K562 (cell line): ENCODE measurements at regions not wholly inside any gene's neighbourhood (a gene's known extent, or its start where the extent isn't known, plus 50 kb on each side); places are given as distances from the start of the nearest gene placed in this dataset.

Experiments used
- ATAC-seq: fragments of 200-7000 bp; cut with Tn5 transposase; 3 replicates; pipeline ENCODE4 v1.9.1; 2020; ENCODE audit warnings: moderate library complexity
- BruUV-seq: library from RNA; stranded (reverse); fragments of 400-500 nt; replicated peaks from 2 replicates; lab custom pipeline; 2021; lab: Mats Ljungman, UMichigan
- CTCF ChIA-PET: fragments of 300-600 bp; formaldehyde crosslinking; extraction: SDS; loops from one replicate; lab custom pipeline; 2021; ENCODE audit warnings: low intra/inter-chr PET ratio; lab: Yijun Ruan, JAX
- POLR2A ChIA-PET: fragments of 300-600, 350-650 bp; sonication (Branson Sonifier 250); formaldehyde crosslinking; extraction: SDS; loops from one replicate; lab custom pipeline; 2021; ENCODE audit warnings: antibody characterized with exemption, inconsistent platforms; lab: Yijun Ruan, JAX
- DNase-seq, 4 experiments: peaks; one replicate each; pipeline versions ENCODE4 v3.0.0 to v3.0.0-alpha.2; 2011 to 2018; ENCODE audit warnings: low spot score in 3 of 4, mixed read lengths in 3 of 4; ENCODE audit errors: extremely low read depth in 1 of 4
- FAIRE-seq: peaks from 2 replicates; lab custom pipeline; 2011; peaks lifted over from hg19 to GRCh38; lab: Jason Lieb, UNC
- H2AFZ ChIP-seq: 2 replicates; pipeline ENCODE4 v1.6.0; 2011; ENCODE audit warnings: low read depth, low read length, control low read depth, inconsistent platforms
- H3K27ac ChIP-seq: fragments of 200-600 bp; 3 replicates; pipeline ENCODE4 v1.8.0; 2011; ENCODE audit warnings: low read depth, mild to moderate bottlenecking, control low read depth, inconsistent platforms, low read length, moderate library complexity, mixed read lengths; ENCODE audit errors: extremely low read depth
- H3K27me3 ChIP-seq, 2 experiments: fragments of 300-600 bp in 1 of 2; 2 replicates in 1 of 2; 3 replicates in 1 of 2; pipeline versions ENCODE4 v1.6.0 to v1.8.0; 2011; ENCODE audit warnings: inconsistent platforms in 2 of 2, low read length in 2 of 2, mild to moderate bottlenecking in 1 of 2, mixed read lengths in 1 of 2, moderate library complexity in 1 of 2; ENCODE audit not compliant: control insufficient read depth in 2 of 2, insufficient read depth in 2 of 2
- H3K36me3 ChIP-seq: fragments of 300-600 bp; 3 replicates; pipeline ENCODE4 v1.8.0; 2011; ENCODE audit warnings: mild to moderate bottlenecking, low read length, inconsistent platforms; ENCODE audit not compliant: control insufficient read depth, insufficient read depth
- H3K4me1 ChIP-seq, 2 experiments: fragments of 200-600 bp in 1 of 2; replicated peaks in 1 of 2; 2 replicates in 1 of 2; 3 replicates in 1 of 2; pipeline versions ENCODE4 v1.5.1 to v1.8.0; 2011; ENCODE audit warnings: inconsistent platforms in 2 of 2, low read length in 2 of 2, mild to moderate bottlenecking in 1 of 2, mixed read lengths in 1 of 2, moderate library complexity in 1 of 2; ENCODE audit not compliant: control insufficient read depth in 2 of 2, insufficient read depth in 2 of 2
- H3K4me2 ChIP-seq: 2 replicates; pipeline ENCODE4 v1.6.1; 2011; ENCODE audit warnings: low read length, control low read depth, inconsistent platforms, mixed read lengths; ENCODE audit not compliant: insufficient read depth
- H3K4me3 ChIP-seq: fragments of 200-600 bp; sonication (generic), shearing (Covaris generic); 2 replicates; pipeline ENCODE4 v1.5.1; 2016; ENCODE audit warnings: control low read depth, inconsistent platforms
- H3K79me2 ChIP-seq: fragments of 200-600 bp; 3 replicates; pipeline ENCODE4 v1.8.0; 2011; ENCODE audit warnings: low read length, inconsistent platforms; ENCODE audit not compliant: control insufficient read depth, insufficient read depth
- H3K9ac ChIP-seq, 2 experiments: 2 replicates each; pipeline versions ENCODE4 v1.6.0 to v1.6.1; 2011; ENCODE audit warnings: low read depth in 2 of 2, low read length in 2 of 2, control low read depth in 1 of 2, inconsistent platforms in 1 of 2, mild to moderate bottlenecking in 1 of 2, mixed read lengths in 1 of 2; ENCODE audit not compliant: insufficient read depth in 1 of 2
- H3K9me1 ChIP-seq: one replicate; pipeline ENCODE4 v1.6.0; 2011; ENCODE audit warnings: inconsistent platforms, mild to moderate bottlenecking, low read length, moderate library complexity; ENCODE audit not compliant: control insufficient read depth, insufficient read depth
- H3K9me3 ChIP-seq: replicated peaks from 2 replicates; pipeline ENCODE4 v1.5.1; 2011; ENCODE audit warnings: low read depth, low read length, inconsistent platforms; ENCODE audit not compliant: control insufficient read depth, insufficient read depth
- H4K20me1 ChIP-seq: replicated peaks from 2 replicates; pipeline ENCODE4 v1.6.1; 2011; ENCODE audit warnings: low read length, inconsistent platforms, mixed read lengths; ENCODE audit not compliant: control insufficient read depth, insufficient read depth
- GABPB1 ChIP-seq: sonication (generic); formaldehyde crosslinking; IDR thresholded peaks from 2 replicates; pipeline ENCODE4 v1.8.0; 2022; ENCODE audit warnings: mild to moderate bottlenecking, missing genetic modification reagents
- HDAC8 ChIP-seq: fragments of 450-650 bp; IDR thresholded peaks from 2 replicates; pipeline ENCODE4 v1.6.1; 2016; ENCODE audit warnings: mild to moderate bottlenecking, missing genetic modification characterization, moderate library complexity, missing compliant biosample characterization
- KDM1A ChIP-seq, 2 experiments: fragments of 450-650 bp; IDR thresholded peaks; 2 replicates each; pipeline ENCODE4 v1.6.1; 2016; ENCODE audit warnings: mild to moderate bottlenecking in 2 of 2
- KLF10 ChIP-seq: fragments of 250-450 bp; sonication (Bioruptor Pico); IDR thresholded peaks from 2 replicates; pipeline ENCODE4 v1.6.1; 2021; ENCODE audit warnings: matching md5 sums
- MAZ ChIP-seq, 2 experiments: fragments of 450-650 bp in 1 of 2; sonication (generic) in 1 of 2; formaldehyde crosslinking; IDR thresholded peaks in 1 of 2; conservative IDR thresholded peaks in 1 of 2; 2 replicates each; pipeline versions ENCODE4 v1.4.0 to v1.5.0; 2020; ENCODE audit warnings: mild to moderate bottlenecking in 1 of 2, missing genetic modification reagents in 1 of 2
- NR2C2 ChIP-seq, 2 experiments: fragments of 200-800 bp in 1 of 2; sonication (Bioruptor generic) in 1 of 2; sonication (generic) in 1 of 2; formaldehyde crosslinking in 1 of 2; IDR thresholded peaks; 2 replicates each; pipeline versions ENCODE4 v1.6.1 to v1.8.0; 2016 to 2022; ENCODE audit warnings: mild to moderate bottlenecking in 1 of 2, missing compliant biosample characterization in 1 of 2, missing genetic modification characterization in 1 of 2, missing genetic modification reagents in 1 of 2
- POLR2G ChIP-seq: fragments of 200-400 bp; formaldehyde crosslinking; IDR thresholded peaks from 2 replicates; pipeline ENCODE4 v1.6.1; 2017; ENCODE audit warnings: low read depth, mild to moderate bottlenecking, antibody characterized with exemption, low read length, moderate library complexity
- POLR2H ChIP-seq: IDR thresholded peaks from 2 replicates; pipeline ENCODE4 v1.6.1; 2016; ENCODE audit warnings: missing genetic modification characterization, low read depth, mild to moderate bottlenecking, control low read depth, missing compliant biosample characterization, moderate library complexity
- SOX6 ChIP-seq: fragments of 450-650 bp; IDR thresholded peaks from 2 replicates; pipeline ENCODE4 v1.6.1; 2014; ENCODE audit warnings: mild to moderate bottlenecking
- ZBTB8A ChIP-seq: fragments of 450-650 bp; IDR thresholded peaks from 2 replicates; pipeline ENCODE4 v1.6.1; 2018; ENCODE audit warnings: mild to moderate bottlenecking, moderate library complexity; ENCODE audit not compliant: partially characterized antibody
- ZNF134 ChIP-seq: fragments of 250-450 bp; sonication (Bioruptor Pico); conservative IDR thresholded peaks from 2 replicates; pipeline ENCODE4 v1.4.0; 2020
- ZNF274 ChIP-seq: IDR thresholded peaks from 2 replicates; pipeline ENCODE4 v1.6.1; 2011; ENCODE audit warnings: low read depth, mild to moderate bottlenecking, low read length, moderate library complexity, borderline replicate concordance
- ZNF311 ChIP-seq: fragments of 250-450 bp; sonication (Bioruptor Pico); IDR thresholded peaks from 2 replicates; pipeline ENCODE4 v1.4.0; 2020; ENCODE audit warnings: mild to moderate bottlenecking, moderate library complexity
- ZNF436 ChIP-seq: fragments of 250-450, 450-650 bp; sonication (Bioruptor Pico); formaldehyde crosslinking; IDR thresholded peaks from 2 replicates; pipeline ENCODE4 v1.7.0; 2020; ENCODE audit warnings: mild to moderate bottlenecking
- ZNF695 ChIP-seq: fragments of 450-650 bp; formaldehyde crosslinking; IDR thresholded peaks from 2 replicates; pipeline ENCODE4 v1.4.0; 2020; ENCODE audit warnings: mild to moderate bottlenecking, moderate library complexity
- ZNF764 ChIP-seq: fragments of 250-450 bp; sonication (Bioruptor Pico); IDR thresholded peaks from 2 replicates; pipeline ENCODE4 v1.4.0; 2020; ENCODE audit warnings: low read depth, mild to moderate bottlenecking, moderate library complexity
- WGBS: fragments of 100-300 bp; shearing (Covaris generic); methylation state at CpG from one replicate; pipeline ENCODE4 v1.1.6; 2016; ENCODE audit warnings: low coverage, mixed read lengths; ENCODE audit not compliant: insufficient coverage; ENCODE audit errors: missing lambda C conversion rate; 5-methylcytosine and 5-hydroxymethylcytosine counted together
- in situ Hi-C: fragments of 300-500 bp; cut with MboI; formaldehyde crosslinking; loops from 4 replicates; pipeline ENCODE4 v1.15.0; 2018; ENCODE audit warnings: inconsistent platforms, mixed read lengths
- intact Hi-C: fragments of 100-400 bp; cut with micrococcal nuclease; formaldehyde crosslinking; loops from 2 replicates; pipeline ENCODE4 v1.14.2; 2022
- TF ChIP-seq, protein P1 (sequence below): fragments of 250-450 bp; sonication (Bioruptor Pico); IDR thresholded peaks from 2 replicates; pipeline ENCODE4 v1.8.0; 2021; ENCODE audit warnings: mild to moderate bottlenecking, moderate library complexity
- TF ChIP-seq, protein P2 (sequence below): sonication (generic); formaldehyde crosslinking; IDR thresholded peaks from 2 replicates; pipeline ENCODE4 v1.8.0; 2022; ENCODE audit warnings: missing genetic modification reagents, mild to moderate bottlenecking, borderline replicate concordance
- TF ChIP-seq, protein P3 (sequence below): sonication (generic); formaldehyde crosslinking; IDR thresholded peaks from 2 replicates; pipeline ENCODE4 v1.9.0; 2022; ENCODE audit warnings: mild to moderate bottlenecking, missing genetic modification reagents

- H3K79me2 ChIP-seq: no peaks in the 10 kb centered on the region
- H3K36me3 ChIP-seq: no peaks in the 10 kb centered on the region
- H4K20me1 ChIP-seq: no peaks in the 10 kb centered on the region
- H3K9me3 ChIP-seq: no peaks in the 10 kb centered on the region
- intact Hi-C loops: no loop called here
- CTCF ChIA-PET: no interaction called here
- H2AFZ ChIP-seq: no peak overlapping the region
- H3K9me1 ChIP-seq: no peaks in the 10 kb centered on the region
- TF ChIP-seq MAZ (CRISPR knock-in tag; conservative IDR thresholded peaks at IDR 0.05 in 1 of 2, IDR thresholded peaks at IDR 0.05 in 1 of 2): no peak
- no peak for TF ChIP-seq SOX6
- TF ChIP-seq ZNF695 (CRISPR knock-in tag): no peak
- no peak for TF ChIP-seq KDM1A (IDR thresholded peaks at IDR 0.05)
- TF ChIP-seq ZNF764: no peak
- no peak for TF ChIP-seq GABPB1 (CRISPR knock-in tag)
- TF ChIP-seq, protein P1, sequence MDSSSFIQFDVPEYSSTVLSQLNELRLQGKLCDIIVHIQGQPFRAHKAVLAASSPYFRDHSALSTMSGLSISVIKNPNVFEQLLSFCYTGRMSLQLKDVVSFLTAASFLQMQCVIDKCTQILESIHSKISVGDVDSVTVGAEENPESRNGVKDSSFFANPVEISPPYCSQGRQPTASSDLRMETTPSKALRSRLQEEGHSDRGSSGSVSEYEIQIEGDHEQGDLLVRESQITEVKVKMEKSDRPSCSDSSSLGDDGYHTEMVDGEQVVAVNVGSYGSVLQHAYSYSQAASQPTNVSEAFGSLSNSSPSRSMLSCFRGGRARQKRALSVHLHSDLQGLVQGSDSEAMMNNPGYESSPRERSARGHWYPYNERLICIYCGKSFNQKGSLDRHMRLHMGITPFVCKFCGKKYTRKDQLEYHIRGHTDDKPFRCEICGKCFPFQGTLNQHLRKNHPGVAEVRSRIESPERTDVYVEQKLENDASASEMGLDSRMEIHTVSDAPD (CRISPR knock-in tag): no peak
- no peak for TF ChIP-seq ZNF436 (CRISPR knock-in tag)
- TF ChIP-seq ZNF274: no peak
- no peak for TF ChIP-seq KLF10
- TF ChIP-seq POLR2G: no peak
- no peak for TF ChIP-seq ZNF134
- no peak for TF ChIP-seq HDAC8 (tag)
- no peak for TF ChIP-seq NR2C2 (CRISPR knock-in tag; IDR thresholded peaks at IDR 0.05)
- TF ChIP-seq NR2C2 (tag; IDR thresholded peaks at IDR 0.05): no peak
- TF ChIP-seq ZNF311 (CRISPR knock-in tag): no peak
- TF ChIP-seq, protein P2, sequence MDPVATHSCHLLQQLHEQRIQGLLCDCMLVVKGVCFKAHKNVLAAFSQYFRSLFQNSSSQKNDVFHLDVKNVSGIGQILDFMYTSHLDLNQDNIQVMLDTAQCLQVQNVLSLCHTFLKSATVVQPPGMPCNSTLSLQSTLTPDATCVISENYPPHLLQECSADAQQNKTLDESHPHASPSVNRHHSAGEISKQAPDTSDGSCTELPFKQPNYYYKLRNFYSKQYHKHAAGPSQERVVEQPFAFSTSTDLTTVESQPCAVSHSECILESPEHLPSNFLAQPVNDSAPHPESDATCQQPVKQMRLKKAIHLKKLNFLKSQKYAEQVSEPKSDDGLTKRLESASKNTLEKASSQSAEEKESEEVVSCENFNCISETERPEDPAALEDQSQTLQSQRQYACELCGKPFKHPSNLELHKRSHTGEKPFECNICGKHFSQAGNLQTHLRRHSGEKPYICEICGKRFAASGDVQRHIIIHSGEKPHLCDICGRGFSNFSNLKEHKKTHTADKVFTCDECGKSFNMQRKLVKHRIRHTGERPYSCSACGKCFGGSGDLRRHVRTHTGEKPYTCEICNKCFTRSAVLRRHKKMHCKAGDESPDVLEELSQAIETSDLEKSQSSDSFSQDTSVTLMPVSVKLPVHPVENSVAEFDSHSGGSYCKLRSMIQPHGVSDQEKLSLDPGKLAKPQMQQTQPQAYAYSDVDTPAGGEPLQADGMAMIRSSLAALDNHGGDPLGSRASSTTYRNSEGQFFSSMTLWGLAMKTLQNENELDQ (CRISPR knock-in tag): no peak
- no peak for TF ChIP-seq POLR2H (tag)
- no peak for TF ChIP-seq ZBTB8A
- TF ChIP-seq, protein P3, sequence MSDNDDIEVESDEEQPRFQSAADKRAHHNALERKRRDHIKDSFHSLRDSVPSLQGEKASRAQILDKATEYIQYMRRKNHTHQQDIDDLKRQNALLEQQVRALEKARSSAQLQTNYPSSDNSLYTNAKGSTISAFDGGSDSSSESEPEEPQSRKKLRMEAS (CRISPR knock-in tag): no peak
- H3K4me1 ChIP-seq: no peaks in the 10 kb centered on the region
- no peaks in the 10 kb centered on the region for H3K27me3 ChIP-seq
- H3K4me2 ChIP-seq: no peak overlapping the region
- H3K4me3 ChIP-seq: no peak overlapping the region
- no peak for FAIRE-seq
- POLR2A ChIA-PET: interaction anchor here (0.7 kb wide), 1 partner anchor 807 kb away, joined by 3 read pairs; no protein-coding TSS in a partner anchor
- DNase-seq: no peak
- no peak overlapping the region for H3K9ac ChIP-seq
- in situ Hi-C loops: no loop called here
- H3K27ac ChIP-seq: no peak overlapping the region
- WGBS: 2% methylated on average over 4 of the region's 4 CpGs
- BruUV-seq: no TSS peak
- ATAC-seq: no peak
These were observed 72.0 kb upstream of the B3GAT2 start for GRCh38 chr6:71028877-71029252.
